Adrenal gland (tissue), 5 donors: ENCODE measurements at regions not wholly inside any gene's neighbourhood (a gene's known extent, or its start where the extent isn't known, plus 50 kb on each side); places are given as distances from the start of the nearest gene placed in this dataset.

Experiments
- POLR2A ChIP-seq, 2 donors: fragments of 450-650 bp; IDR thresholded peaks; one replicate each; pipeline ENCODE4 v1.6.1; 2017; ENCODE audit warnings: antibody characterized with exemption in 2 of 2, mild to moderate bottlenecking in 2 of 2, moderate library complexity in 1 of 2
- TF ChIP-seq, protein P1 (sequence below), 6 experiments: fragments of 450-650 bp in 4 of 6; fragments of 200-600 bp in 2 of 6; sonication (generic) in 1 of 6; IDR thresholded peaks; 1 replicate in 5 of 6; 2 replicates in 1 of 6; pipeline versions ENCODE4 v1.5.1 to v1.8.0; 2016 to 2021; ENCODE audit warnings: antibody characterized with exemption in 6 of 6, mild to moderate bottlenecking in 2 of 6, moderate library complexity in 1 of 6
- donor health status: DM: no; HTN: no; CAD: no.

DNA sequence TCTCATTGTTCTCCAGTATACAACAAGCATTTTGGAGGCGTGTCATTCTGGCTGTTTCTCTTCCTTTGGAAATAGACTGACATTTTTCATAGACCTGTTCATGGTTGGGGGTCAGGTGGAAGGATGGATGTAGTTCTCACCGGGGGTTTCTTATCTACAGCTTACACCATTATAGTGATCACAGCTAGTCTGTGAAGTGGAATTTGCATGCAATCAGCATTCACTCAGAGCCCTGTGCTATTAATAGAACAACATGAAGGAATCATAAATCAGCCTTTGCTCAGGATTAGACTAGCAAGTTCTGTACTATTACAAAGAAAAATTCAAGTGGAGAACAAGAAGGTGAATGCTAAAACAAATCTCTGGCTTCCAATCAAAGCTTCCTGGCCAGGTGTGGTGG is 132.6 kb upstream of the PUDP start:
- TF ChIP-seq, protein P1, sequence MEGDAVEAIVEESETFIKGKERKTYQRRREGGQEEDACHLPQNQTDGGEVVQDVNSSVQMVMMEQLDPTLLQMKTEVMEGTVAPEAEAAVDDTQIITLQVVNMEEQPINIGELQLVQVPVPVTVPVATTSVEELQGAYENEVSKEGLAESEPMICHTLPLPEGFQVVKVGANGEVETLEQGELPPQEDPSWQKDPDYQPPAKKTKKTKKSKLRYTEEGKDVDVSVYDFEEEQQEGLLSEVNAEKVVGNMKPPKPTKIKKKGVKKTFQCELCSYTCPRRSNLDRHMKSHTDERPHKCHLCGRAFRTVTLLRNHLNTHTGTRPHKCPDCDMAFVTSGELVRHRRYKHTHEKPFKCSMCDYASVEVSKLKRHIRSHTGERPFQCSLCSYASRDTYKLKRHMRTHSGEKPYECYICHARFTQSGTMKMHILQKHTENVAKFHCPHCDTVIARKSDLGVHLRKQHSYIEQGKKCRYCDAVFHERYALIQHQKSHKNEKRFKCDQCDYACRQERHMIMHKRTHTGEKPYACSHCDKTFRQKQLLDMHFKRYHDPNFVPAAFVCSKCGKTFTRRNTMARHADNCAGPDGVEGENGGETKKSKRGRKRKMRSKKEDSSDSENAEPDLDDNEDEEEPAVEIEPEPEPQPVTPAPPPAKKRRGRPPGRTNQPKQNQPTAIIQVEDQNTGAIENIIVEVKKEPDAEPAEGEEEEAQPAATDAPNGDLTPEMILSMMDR (IDR thresholded peaks at IDR 0.05), result no peak
- no peak for TF ChIP-seq POLR2A (IDR thresholded peaks at IDR 0.05)
